ENCODE measurements at regions not wholly inside any gene's neighbourhood (a gene's known extent, or its start where the extent isn't known, plus 50 kb on each side); places are given as distances from the start of the nearest gene placed in this dataset.

DNA sequence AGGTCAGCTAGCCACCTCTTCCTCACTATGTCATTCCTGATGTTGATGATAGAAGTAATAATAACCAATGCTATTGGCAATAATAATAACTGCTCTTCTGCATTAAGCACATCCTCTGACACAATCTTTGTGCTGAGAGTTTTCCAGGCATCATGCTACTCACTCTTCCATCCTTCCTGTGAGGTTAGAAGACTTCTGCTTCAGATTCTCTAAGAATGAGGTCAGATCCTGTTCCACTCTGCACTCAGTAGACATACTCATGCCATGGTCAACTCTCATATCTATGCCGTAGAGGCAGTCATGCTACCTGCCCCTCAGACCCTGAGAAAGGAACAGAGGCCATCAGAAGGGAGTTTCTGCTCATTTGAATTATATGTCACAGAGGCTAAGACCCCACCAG, 98.1 kb upstream of the TOP1 start:
- no peak for TF ChIP-seq POLR2A (IDR thresholded peaks at IDR 0.05)
- TF ChIP-seq, protein P1, sequence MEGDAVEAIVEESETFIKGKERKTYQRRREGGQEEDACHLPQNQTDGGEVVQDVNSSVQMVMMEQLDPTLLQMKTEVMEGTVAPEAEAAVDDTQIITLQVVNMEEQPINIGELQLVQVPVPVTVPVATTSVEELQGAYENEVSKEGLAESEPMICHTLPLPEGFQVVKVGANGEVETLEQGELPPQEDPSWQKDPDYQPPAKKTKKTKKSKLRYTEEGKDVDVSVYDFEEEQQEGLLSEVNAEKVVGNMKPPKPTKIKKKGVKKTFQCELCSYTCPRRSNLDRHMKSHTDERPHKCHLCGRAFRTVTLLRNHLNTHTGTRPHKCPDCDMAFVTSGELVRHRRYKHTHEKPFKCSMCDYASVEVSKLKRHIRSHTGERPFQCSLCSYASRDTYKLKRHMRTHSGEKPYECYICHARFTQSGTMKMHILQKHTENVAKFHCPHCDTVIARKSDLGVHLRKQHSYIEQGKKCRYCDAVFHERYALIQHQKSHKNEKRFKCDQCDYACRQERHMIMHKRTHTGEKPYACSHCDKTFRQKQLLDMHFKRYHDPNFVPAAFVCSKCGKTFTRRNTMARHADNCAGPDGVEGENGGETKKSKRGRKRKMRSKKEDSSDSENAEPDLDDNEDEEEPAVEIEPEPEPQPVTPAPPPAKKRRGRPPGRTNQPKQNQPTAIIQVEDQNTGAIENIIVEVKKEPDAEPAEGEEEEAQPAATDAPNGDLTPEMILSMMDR (IDR thresholded peaks at IDR 0.05), result no peak
